ENCODE measurements at regions not wholly inside any gene's neighbourhood (a gene's known extent, or its start where the extent isn't known, plus 50 kb on each side); places are given as distances from the start of the nearest gene placed in this dataset.

DNA sequence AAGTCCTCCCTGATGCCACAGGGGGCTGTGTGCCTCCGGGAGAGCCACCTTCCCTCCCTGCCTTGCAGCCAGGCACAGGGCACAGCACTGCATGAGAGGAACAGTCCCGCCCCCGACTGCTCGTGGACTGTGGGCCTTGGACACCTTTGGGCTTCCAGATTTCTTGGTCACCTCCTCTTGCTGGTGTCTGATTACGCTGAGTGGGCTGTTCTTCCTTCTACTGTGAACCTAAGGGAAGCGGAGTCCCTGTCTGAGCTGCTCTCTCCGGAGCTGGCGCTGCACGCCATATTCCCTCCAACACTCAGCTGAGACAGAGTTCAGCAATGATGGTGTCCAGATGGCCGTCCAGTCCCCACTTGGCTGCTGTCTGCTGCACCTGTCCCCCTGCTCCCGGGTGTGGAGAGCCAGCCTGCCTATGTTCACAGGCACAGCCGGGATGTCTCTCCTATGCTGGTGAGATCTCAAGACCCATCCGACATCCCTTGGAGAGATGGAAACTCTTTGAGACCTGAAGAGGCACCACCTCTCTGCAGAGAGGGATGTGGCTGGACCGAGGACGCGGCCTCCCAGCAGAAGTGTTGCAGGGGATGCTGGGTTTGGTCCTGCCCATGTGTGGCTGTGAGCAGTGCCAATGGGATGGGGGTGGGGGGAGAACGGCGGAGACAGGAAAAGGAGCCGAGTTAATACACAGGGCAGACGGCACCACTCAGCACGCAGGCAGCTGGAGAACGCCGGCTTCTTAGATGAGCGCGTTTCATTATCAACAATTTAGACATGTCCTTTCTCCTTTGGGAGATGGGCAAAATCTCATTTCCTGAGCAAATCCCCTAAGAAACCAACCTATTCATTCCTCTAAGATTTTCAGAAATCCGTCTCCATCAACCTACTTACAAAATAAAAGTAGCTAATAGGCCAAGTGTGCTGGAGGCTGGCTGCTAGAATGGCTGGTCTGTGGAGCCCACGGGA, 171.9 kb downstream of the ENGASE start:
- no peak for DNase-seq (ENCODE audit: low spot score)

DNA sequence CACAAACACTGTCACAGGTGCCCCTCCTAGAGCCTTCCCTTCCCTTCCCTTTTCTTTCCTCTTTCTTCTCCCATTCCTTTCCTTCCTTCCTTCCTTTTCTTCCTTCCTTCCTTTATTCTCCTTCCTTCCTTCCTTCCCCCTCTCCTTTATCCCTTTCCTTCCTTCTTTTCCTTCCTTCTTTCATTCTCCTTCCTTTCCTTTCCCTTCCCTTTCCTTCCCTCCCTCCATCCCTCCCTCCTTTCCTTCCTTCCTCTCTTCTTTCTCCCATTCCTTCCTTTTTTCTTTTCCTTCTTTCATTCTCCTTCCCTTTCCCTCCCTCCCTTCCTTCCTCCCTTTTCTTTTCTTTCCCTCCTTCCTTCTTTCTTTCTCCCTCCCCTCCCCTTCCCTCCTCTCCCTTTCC, 170.0 kb downstream of the ENGASE start:
- DNase-seq (ENCODE audit: low spot score), result no peak

DNA sequence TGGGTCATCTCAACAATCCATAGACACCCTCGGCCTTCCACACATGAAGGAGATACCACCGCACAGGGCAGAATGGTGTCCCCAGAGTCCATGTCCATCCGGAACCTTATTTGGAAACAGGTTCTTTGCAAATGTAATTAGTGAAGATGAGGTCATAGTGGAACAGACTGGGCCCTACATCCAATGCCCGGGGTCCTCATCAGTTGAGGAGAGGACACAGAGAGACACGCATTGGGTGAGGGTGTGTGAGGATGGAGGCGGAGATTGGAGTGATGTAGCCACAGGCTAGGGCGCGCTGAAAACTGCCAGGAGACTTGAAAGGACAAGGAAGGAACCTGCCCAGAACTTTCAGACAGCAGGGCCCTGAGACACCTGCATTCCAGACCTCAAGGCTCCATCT, 169.4 kb downstream of the ENGASE start:
- DNase-seq (ENCODE audit: low spot score), result no peak

DNA sequence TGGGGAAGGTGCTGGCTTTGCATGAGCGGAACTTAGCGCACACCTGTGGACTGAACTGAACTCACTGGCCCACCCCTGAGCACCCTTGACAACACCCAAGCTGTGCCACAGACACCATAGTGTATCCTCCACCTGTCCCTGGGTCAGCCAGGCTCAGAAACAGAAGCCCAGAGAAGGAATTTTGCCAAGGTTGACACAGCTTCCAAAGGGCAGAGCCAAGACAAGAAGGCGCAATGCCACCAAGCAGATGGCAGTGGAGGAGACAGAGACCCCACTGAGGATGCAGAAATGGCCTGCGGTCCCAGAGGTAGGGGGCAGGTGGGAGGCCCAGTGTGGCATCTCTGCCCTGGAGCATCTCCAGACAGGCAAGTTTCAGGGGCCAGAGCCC, 169.0 kb downstream of the ENGASE start:
- DNase-seq (ENCODE audit: low spot score), result no peak

DNA sequence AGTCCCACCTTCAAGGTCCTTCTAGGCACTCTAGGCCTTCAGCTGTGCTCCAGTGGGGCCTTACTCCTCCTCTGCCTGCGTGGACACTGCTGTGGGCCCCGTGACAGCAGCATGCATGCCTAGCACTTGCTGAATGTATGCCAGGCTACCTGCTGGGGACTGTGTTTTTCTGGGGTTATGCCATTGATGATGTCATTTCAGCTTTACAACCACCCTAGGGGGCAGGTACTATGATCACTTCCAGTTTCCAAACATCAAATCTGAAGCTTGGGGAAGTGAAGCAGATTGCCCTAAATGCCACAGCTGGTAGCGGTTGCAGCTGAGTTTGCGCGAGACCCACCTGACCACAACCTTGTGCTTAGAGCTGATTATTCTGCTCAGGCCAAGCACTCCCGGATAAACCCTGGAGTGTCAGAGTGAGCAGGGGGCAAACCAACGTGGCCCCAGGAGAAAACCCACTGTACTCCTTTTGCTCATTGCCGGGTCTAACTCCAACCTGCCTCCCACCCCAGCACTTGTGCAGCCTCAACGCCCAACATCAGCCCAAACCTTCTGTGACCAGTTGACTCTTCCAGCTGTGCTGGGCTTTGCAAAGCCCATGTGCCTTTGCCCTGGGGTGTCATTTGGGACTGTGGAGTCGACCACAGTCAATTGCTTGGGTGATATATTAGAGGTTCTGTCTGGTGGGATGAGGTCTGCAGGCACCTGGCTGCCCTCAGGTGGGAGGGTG, 168.4 kb downstream of the ENGASE start:
- no peak for DNase-seq (ENCODE audit: low spot score)

DNA sequence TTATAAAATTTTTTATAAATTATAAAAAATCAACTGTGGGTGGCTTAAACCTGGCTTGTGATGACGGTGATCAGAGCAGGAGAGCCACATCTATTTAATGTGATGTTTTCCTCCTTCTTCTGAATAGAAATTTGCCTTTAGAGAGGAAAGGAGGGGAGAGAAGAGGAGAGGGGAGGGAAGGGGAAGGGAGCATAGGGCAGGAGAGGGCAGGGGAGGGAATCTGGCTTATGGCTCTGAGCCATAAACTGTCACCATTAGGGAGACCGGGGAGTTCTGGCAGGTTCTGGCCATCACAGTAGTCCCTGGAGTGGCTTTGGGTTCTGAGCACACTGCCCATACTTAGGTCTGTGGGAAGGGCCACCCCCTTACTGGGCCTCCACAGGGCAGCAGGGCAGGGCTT, 167.8 kb downstream of the ENGASE start:
- no peak for DNase-seq (ENCODE audit: low spot score)

DNA sequence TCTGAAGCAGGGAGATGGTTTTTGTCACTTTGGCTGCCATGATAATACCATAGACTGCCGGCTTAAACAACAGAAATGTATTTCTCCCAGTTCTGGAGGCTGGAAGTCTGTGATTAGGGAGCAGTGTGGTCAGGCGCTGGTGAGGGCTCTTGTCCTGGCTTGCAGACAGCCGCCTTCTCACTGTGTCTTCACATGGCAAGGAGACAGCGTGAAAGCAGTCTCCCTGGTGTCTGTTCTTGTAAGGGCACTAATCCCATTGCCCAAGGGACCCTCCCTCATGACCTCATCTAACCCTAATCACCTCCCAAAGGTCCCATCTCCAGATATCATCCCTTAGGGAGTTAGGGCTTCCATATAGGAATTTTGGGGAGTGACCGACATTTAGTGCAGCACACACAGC, 167.0 kb downstream of the ENGASE start:
- DNase-seq (ENCODE audit: low spot score), result no peak

DNA sequence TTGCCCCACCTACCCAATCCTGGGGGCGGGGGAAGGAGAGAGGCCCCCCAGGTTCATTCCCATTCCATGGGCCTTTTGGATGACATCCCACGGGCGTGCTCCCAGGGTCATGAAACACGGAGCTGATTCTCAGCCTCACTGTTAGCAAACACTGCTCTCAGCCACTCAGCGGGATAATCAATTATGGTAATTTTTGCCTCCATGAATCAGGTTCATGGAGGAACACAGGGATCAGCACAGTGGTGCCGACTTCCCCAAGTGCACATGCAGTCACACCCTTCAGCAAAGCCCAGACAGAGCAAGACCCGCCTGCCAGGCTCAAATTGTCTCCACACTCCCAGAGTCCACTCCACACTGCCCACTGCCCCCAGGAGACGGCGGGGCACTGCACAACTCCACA, 164.6 kb downstream of the ENGASE start:
- no peak for DNase-seq (ENCODE audit: low spot score)

DNA sequence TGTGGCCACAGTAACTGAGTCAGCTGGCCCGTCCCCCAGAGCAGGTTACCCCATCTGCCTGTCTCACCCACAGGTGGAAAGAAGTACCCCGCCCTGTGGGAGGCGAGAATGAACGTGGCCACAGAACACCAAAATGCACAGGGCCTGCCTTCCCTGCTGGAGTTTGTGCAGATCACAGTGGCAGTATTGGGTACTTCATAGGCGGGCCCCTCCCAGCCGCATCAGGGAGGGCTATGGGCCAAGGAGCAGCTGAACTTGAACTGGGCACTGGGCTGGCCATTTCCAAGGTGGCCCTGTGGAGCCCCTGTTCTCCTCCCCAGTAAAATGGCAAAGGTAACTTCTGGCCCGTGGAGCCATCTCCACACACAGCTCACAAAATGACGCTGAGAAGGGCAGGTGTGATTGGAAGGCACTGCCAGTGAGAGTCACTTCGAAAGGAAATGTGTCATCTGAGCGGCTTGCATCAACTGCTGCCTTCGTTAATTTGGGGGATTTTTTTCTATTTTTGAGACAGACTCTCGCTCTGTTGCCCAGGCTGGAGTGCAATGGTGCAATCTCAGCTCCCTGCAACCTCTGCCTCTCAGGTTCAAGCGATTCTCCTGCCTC, 162.9 kb downstream of the ENGASE start:
- DNase-seq (ENCODE audit: low spot score), result no peak

DNA sequence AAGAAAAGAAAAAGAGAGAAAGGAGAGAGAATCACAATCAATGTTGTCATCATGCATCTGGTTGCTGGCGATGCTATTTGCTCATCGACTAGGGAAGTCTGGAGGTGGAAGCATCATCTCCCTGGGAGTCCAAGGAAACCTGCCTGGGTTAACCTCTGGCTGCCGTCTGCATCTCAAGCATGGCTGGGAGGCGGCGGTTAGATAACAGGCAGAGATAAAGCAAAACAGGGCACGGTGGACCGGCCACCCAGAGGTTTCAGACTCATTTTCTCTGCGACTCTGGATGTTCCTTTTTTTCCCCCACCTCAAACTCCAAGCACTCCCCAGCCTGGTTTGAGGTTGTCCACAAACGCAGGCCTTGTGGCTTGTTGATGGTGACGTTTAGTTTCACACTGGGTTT, 161.2 kb downstream of the ENGASE start:
- DNase-seq (ENCODE audit: low spot score), result no peak

DNA sequence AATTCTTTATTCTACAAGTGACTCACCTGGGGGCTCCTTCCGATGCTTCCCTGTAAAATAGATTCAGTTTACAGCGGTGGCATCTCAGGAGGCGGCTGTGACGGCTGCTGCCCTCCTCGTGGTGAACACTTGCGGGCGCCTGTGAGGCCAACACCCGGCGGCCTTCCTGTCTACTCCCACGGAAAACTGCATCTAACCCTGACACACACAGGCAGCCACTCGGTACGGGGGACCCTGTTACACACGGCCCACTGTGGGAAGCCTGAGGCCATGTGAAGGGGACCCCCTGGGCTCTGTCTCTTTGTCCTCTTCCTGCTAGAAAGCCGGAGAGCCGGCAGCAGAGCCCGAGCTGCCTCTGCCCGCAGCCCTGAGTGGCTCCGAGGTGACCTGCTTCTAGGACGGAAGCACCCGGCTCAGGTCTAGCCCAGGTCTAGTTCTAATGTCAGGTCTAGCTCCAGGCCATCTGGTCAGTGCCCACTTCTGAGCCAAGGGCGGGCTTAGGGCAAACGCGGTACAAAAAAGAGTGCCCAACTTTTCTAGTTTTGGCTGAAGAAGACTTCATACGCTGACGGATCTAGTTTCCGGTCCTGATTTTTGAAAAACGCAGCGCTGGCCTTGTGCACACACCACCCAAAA, 159.4 kb downstream of the ENGASE start:
- DNase-seq (ENCODE audit: low spot score), result no peak

DNA sequence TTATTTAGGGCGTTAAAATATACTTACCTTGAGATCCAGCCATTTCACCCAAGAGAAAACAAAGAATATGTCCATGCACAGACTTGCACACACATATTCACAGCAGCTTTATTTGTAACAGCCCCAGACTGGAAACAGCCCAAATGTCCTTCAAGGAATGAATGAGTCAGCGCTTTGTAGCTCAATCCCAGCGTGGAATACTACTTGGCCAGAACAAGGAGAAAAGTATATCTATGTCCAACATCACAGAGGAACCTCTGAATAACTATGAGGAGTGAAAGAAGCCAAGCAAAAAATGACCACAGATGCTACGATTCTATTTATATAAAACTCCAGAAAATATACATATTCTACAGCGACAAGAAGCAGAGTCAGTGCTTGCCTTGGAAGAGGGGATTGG, 158.3 kb downstream of the ENGASE start:
- DNase-seq (ENCODE audit: low spot score), result no peak

DNA sequence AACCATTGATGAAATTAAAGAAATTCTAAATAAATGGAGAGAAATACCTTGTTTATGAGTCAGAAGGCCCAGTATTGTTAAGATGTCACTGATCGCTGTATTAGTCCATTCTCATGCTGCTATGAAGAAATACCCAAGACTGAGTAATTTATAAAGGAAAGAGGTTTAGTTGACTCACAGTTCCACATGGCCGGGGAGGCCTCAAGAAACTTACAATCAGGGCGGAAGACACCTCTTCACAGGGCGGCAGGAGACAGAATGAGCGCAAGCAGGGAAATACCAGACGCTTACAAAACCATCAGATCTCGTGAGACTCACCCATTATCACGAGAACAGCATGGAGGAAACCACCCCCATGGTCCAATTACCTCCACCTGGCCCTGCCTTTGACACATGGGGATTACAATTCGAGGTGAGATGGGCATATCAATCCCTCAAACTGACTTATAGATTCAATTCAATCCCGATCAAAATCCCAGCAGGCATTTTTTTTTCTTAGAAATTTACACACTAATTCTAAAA, 157.2 kb downstream of the ENGASE start:
- no peak for DNase-seq (ENCODE audit: low spot score)

DNA sequence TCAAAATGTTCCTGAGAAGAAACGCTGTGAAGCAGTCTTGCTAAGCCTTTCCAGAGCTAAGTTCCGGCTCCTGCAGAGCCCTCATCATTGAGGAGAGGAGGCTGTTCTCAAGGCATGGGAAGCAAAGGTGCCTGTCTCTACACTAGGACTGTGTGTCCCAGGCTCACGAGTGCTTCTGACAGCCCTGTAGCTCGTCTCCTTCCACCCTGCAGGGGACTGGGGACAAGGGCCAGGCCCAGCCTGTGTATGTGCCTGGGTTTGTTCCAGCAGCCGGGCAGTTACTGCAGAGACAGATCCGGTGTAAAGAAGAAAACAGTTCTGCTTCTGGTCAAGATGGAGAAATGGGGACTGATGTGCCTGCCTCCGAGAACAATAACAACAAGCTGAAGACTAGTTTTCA, 156.0 kb downstream of the ENGASE start:
- no peak for DNase-seq (ENCODE audit: low spot score)

DNA sequence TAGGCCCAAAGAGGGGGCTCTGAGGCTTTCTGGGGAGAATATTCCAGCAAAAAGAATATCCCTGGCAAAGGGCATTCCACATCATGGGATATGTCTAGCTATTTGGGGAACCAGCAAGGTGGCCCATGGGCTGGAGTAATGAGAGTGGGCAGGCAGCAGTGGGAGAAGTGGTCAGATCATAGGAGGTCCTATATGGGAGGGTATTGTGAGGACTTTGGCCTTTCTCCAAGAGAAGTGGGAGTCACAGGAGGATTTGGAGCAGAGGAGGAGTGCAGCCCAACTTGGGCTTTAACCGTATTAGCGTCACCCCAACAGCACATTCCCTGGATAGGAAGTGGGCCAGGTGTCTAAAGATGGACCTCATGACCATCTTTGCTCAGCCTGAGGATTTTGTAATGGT, 151.4 kb downstream of the ENGASE start:
- no peak for DNase-seq (ENCODE audit: low spot score)

DNA sequence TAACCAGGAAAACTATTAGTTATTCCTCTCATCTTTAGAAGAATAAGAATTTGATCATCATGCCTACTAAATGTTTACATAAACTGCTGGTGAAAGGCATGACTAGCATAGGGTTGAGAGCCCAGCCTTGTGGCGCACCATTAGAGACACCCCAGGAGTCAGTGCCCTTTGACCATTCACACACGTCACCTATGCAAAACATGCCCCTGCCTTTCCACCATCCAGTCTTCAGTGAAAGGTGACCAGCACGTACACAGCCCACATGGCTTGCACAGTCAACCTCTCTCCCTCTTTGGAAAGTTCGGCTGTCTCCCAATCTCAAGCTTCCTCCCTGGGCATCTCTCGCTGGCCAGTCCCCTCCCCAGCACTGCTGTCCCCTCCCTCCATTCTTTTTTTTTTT, 150.3 kb downstream of the ENGASE start:
- no peak for DNase-seq (ENCODE audit: low spot score)

DNA sequence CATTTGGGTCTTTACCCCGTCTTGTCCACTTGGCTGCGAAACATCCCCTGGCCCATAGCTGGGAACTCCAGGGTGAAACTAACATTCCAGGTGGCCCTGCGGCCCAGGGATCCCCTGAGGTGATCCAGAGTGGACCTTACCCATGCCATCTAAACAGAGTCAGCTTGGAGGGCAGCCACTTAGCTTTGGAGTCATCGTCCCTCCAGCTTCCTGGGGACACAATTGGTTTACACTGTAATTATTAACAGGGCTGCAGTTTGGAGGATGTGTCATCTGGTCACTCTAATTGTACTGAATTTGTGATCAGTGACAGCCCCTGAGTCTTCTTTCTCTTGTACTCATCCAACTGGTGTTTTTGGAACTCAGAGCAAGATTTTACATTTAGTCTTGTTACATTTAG, 149.9 kb downstream of the ENGASE start:
- no peak for DNase-seq (ENCODE audit: low spot score)

DNA sequence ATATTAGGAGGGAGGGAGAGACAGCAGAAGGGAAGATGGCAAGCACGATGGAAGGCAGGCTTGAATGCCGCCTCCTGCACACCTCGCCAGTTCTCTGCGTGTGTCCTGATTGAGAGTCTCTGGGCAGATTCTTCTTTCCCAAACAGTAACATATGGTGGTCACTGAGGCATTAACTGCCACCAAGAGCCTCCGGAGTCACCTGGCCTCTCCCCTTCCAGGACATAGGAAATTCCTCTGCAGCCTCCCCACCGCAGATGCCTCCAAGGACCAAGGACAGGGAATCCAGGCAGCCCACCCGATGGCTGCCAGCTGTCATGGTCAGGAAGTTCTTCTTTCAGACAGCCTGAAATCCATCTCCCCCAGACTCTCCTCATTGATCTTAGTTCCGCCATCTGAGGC, 149.3 kb downstream of the ENGASE start:
- no peak for DNase-seq (ENCODE audit: low spot score)

DNA sequence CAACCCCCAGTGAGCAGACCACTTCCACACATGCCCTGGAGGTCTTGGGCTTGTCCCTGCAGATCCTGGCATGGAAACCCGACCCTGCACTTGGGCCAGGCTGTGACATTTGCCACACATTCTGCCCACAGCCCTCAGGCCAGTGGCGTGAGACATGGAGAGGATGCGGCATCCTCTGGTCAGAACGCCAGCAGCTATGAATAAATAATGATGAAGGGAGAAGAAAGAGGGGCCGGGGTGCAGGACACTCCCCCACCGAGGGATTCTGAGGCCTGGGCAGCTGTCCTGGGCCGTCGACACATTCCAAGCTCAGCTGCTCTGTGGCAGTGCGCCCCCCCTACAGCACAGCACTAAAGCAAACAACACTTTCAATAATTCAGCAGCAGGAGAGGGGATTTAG, 148.8 kb downstream of the ENGASE start:
- DNase-seq (ENCODE audit: low spot score), result no peak

DNA sequence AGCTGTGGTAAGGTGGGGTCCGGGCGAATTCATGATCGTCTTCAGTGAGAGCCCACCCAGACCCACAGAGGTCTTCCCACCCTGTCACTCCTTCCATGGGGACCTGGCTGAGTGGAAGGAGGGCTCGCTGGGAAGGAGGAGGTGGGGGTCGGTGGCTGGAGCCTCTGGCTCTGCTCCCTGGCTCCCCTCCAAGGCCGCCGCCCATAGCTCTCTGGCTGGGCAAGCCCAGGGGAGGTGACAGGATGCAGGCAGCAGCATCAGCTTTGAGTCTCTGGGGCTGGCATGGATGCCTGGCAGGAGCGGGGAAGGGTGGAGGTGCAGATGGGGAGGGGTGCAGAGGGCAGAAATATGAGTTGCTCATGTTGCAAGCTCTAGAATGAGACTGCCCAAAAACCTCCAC, 147.0 kb downstream of the ENGASE start:
- no peak for DNase-seq (ENCODE audit: low spot score)

DNA sequence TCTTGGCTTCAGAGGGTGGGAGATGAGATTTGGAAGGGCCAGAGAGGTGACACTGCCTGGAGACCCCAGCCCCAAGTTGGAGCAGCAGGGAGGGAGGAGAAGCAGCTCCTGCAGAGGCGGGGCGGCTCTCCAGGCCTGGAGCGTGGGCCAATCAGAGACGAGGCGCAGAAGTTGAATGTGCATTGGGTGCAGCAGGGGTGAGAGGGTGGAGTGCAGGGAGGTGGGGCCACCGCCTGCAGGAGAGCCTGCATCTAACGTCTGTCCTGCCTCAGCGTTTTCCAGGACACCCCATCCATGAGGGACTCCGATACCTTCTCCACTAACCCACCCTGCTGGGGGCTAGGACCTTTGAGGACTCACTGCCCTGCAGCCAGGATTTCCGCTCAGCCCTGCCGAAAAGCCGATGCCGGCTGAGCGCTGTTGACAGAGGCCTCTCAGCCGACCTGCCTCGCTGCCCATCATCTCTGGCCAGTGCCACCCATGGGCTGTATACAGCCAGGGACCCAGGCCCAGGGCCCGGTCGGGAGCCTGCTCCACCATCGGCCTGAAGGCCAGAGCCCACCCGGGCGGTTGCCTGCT, 146.2 kb downstream of the ENGASE start:
- peak; percentile 36 for DNase-seq (ENCODE audit: low spot score)

DNA sequence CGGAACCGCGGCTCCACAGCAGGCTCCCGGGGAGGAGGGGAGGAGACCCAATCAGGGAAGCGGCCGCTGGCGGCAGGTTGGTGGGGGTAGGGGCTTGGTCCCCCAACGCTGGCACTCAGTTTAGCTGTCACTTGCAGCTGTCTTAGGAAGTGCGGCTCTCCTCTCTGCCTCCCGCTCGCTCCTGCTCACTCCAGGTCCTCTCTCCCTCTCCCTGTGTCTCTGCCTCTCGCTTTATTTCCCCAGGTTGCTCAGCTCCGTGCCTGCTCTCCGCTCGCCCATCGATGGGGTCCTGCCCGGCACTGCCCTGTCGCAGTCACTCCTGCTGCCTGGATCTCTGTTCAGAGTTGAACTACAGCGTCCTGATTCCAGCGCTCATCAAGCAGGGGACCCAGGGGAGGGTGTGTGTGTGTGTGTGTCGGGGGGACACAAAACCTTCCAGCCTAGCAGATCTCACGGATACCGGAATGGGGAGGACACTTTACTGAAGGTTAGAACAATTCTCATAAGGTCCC, 145.6 kb downstream of the ENGASE start:
- no peak for DNase-seq (ENCODE audit: low spot score)

Data from GM03348 (cell line).